ENCODE measurements at regions not wholly inside any gene's neighbourhood (a gene's known extent, or its start where the extent isn't known, plus 50 kb on each side); places are given as distances from the start of the nearest gene placed in this dataset.
A peak's percentile ranks its signal among the peaks of the same experiment; 100 is the strongest.

DNA sequence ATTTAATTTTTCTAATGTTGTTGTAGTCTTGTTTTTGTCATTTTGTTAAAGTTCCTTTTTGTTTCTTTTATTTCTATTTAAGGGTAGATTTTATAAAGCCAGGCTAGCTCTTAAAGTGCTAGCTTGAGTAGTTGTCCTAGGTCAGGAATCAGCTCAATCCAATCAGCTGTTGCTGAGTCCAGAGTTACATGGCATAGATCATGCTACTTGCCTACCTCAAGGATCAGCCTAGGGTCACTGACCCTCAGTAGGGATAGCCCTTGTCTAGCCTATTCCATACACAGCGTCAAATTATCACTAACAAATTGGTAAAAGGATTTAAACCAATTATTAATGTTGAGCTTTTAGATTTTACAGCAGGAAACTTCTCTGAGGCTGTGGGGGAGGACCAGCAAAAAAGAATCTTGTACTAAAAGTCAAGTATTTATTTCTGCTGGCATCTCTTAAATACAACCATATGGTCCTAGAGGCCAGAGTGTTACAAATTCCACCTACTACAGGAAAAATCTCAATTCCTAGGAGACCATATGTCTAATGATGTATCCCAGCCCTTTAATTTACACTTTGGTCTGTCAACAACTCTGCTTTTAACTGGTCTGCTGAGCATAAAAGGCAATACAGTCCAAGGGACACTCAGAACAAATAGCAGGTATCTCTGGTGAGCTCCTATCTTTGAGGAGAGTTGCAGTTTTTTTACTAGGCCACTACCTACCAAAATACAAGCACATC is 138.3 kb upstream of the PTPRG start (continued):
- TF ChIP-seq, protein P1, sequence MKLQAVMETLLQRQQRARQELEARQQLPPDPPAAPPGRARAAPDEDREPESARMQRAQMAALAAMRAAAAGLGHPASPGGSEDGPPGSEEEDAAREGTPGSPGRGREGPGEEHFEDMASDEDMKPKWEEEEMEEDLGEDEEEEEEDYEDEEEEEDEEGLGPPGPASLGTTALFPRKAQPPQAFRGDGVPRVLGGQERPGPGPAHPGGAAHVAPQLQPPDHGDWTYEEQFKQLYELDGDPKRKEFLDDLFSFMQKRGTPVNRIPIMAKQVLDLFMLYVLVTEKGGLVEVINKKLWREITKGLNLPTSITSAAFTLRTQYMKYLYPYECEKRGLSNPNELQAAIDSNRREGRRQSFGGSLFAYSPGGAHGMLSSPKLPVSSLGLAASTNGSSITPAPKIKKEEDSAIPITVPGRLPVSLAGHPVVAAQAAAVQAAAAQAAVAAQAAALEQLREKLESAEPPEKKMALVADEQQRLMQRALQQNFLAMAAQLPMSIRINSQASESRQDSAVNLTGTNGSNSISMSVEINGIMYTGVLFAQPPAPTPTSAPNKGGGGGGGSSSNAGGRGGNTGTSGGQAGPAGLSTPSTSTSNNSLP (IDR thresholded peaks at IDR 0.05; ENCODE audit: low read depth, low read length): peak; percentile 26; the same call in 1 of the 2 replicates
- TF ChIP-seq ZNF382 (CRISPR knock-in tag; IDR thresholded peaks at IDR 0.05; ENCODE audit: borderline replicate concordance): no peak
- TF ChIP-seq EZH2 (conservative IDR thresholded peaks at IDR 0.05; ENCODE audit: low read depth, low read length): no peak
- no peak for TF ChIP-seq AKAP8 (CRISPR knock-in tag; IDR thresholded peaks at IDR 0.05)
- TF ChIP-seq, protein P2, sequence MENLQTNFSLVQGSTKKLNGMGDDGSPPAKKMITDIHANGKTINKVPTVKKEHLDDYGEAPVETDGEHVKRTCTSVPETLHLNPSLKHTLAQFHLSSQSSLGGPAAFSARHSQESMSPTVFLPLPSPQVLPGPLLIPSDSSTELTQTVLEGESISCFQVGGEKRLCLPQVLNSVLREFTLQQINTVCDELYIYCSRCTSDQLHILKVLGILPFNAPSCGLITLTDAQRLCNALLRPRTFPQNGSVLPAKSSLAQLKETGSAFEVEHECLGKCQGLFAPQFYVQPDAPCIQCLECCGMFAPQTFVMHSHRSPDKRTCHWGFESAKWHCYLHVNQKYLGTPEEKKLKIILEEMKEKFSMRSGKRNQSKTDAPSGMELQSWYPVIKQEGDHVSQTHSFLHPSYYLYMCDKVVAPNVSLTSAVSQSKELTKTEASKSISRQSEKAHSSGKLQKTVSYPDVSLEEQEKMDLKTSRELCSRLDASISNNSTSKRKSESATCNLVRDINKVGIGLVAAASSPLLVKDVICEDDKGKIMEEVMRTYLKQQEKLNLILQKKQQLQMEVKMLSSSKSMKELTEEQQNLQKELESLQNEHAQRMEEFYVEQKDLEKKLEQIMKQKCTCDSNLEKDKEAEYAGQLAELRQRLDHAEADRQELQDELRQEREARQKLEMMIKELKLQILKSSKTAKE (CRISPR knock-in tag; IDR thresholded peaks at IDR 0.05; ENCODE audit: borderline replicate concordance): no peak
- TF ChIP-seq ZNF232 (CRISPR knock-in tag; IDR thresholded peaks at IDR 0.05; ENCODE audit: borderline replicate concordance): no peak
- TF ChIP-seq, protein P3, sequence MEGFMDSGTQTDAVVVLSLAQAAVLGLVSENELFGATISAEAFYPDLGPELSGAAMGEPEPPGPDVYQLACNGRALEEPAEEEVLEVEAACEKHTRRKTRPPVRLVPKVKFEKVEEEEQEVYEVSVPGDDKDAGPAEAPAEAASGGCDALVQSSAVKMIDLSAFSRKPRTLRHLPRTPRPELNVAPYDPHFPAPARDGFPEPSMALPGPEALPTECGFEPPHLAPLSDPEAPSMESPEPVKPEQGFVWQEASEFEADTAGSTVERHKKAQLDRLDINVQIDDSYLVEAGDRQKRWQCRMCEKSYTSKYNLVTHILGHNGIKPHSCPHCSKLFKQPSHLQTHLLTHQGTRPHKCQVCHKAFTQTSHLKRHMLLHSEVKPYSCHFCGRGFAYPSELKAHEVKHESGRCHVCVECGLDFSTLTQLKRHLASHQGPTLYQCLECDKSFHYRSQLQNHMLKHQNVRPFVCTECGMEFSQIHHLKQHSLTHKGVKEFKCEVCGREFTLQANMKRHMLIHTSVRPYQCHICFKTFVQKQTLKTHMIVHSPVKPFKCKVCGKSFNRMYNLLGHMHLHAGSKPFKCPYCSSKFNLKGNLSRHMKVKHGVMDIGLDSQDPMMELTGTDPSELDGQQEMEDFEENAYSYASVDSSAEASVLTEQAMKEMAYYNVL (CRISPR knock-in tag; IDR thresholded peaks at IDR 0.05; ENCODE audit: borderline replicate concordance): no peak
- TF ChIP-seq RNF2 (conservative IDR thresholded peaks at IDR 0.05; ENCODE audit: low read depth): no peak
- no peak for TF ChIP-seq NKX3-1 (CRISPR knock-in tag; IDR thresholded peaks at IDR 0.05)
- 0 out of 2 replicates have a peak, but pooled peaks have one; percentile 10 for TF ChIP-seq HNF4G (IDR thresholded peaks at IDR 0.05; ENCODE audit: borderline replicate concordance, low read depth, low read length)
- no peak for TF ChIP-seq HNF4G (CRISPR knock-in tag; IDR thresholded peaks at IDR 0.05; ENCODE audit: borderline replicate concordance, low read depth)
- no peak for TF ChIP-seq ZNF552 (CRISPR knock-in tag; IDR thresholded peaks at IDR 0.05; ENCODE audit: borderline replicate concordance)
- TF ChIP-seq ZNF460 (CRISPR knock-in tag; IDR thresholded peaks at IDR 0.05; ENCODE audit: borderline replicate concordance): no peak
- TF ChIP-seq HNRNPL (IDR thresholded peaks at IDR 0.05; ENCODE audit: low read depth, low read length): no peak
- TF ChIP-seq PHF21A (CRISPR knock-in tag; IDR thresholded peaks at IDR 0.05): 0 out of 2 replicates have a peak, but pooled peaks have one; percentile 40
- no peak for TF ChIP-seq ZNF780A (CRISPR knock-in tag; IDR thresholded peaks at IDR 0.05)
- no peak for TF ChIP-seq EP300 (IDR thresholded peaks at IDR 0.05; ENCODE audit: low read depth in 2 of 2, low read length in 2 of 2)
- TF ChIP-seq EP300 (CRISPR knock-in tag; IDR thresholded peaks at IDR 0.05; ENCODE audit: borderline replicate concordance): no peak
- TF ChIP-seq FOXP1 (IDR thresholded peaks at IDR 0.05): no peak
- peak; percentile 26; the same call in 1 of the 2 replicates for TF ChIP-seq FOXP1 (CRISPR knock-in tag; IDR thresholded peaks at IDR 0.05)
- no peak for TF ChIP-seq ZBTB20 (CRISPR knock-in tag; IDR thresholded peaks at IDR 0.05; ENCODE audit: borderline replicate concordance, low read depth)
- TF ChIP-seq ZFYVE20 (CRISPR knock-in tag; IDR thresholded peaks at IDR 0.05; ENCODE audit: borderline replicate concordance, low read depth): no peak
- TF ChIP-seq ZNF777 (CRISPR knock-in tag; IDR thresholded peaks at IDR 0.05): no peak
- TF ChIP-seq, protein P4, sequence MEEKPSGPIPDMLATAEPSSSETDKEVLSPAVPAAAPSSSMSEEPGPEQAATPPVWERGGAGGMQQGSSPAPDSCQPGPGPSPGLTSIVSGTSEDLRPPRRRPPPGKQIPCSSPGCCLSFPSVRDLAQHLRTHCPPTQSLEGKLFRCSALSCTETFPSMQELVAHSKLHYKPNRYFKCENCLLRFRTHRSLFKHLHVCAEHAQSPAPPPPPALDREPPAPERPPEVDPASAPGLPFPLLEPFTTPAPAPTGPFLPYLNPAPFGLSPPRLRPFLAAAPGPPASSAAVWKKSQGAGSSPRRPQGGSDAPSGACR (CRISPR knock-in tag; IDR thresholded peaks at IDR 0.05): no peak
- TF ChIP-seq HNF4A (CRISPR knock-in tag; IDR thresholded peaks at IDR 0.05): peak; percentile 50
